ENCODE measurements at regions not wholly inside any gene's neighbourhood (a gene's known extent, or its start where the extent isn't known, plus 50 kb on each side); places are given as distances from the start of the nearest gene placed in this dataset.

DNA sequence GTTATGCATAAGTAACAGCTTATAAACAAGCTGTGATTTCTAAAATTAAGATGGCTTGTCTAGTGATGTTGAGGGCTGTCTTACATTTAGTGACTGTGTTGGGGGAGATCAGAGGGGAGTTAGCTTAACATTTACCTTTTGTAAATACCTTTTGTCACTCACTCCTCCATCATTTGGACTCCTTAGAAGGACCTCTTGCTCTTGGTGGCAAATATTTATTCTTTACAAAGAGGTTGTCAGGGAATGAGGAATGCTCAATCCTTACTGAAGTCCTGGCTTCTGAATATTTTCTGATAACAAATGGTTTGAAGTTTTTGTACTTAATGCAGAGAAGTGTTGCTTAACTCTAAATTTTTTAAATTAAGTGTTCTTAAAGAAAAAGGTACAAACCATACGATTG is 438.8 kb upstream of the FAM98A start:
- DNase-seq (ENCODE audit: extremely low read depth, low read depth) = no peak
- no peak overlapping the region for H3K4me3 ChIP-seq (replicated peaks; ENCODE audit: low read depth, low read length)
- TF ChIP-seq, protein P1, sequence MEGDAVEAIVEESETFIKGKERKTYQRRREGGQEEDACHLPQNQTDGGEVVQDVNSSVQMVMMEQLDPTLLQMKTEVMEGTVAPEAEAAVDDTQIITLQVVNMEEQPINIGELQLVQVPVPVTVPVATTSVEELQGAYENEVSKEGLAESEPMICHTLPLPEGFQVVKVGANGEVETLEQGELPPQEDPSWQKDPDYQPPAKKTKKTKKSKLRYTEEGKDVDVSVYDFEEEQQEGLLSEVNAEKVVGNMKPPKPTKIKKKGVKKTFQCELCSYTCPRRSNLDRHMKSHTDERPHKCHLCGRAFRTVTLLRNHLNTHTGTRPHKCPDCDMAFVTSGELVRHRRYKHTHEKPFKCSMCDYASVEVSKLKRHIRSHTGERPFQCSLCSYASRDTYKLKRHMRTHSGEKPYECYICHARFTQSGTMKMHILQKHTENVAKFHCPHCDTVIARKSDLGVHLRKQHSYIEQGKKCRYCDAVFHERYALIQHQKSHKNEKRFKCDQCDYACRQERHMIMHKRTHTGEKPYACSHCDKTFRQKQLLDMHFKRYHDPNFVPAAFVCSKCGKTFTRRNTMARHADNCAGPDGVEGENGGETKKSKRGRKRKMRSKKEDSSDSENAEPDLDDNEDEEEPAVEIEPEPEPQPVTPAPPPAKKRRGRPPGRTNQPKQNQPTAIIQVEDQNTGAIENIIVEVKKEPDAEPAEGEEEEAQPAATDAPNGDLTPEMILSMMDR (IDR thresholded peaks at IDR 0.05; ENCODE audit: low read depth, low read length, missing control alignments) = no peak

DNA sequence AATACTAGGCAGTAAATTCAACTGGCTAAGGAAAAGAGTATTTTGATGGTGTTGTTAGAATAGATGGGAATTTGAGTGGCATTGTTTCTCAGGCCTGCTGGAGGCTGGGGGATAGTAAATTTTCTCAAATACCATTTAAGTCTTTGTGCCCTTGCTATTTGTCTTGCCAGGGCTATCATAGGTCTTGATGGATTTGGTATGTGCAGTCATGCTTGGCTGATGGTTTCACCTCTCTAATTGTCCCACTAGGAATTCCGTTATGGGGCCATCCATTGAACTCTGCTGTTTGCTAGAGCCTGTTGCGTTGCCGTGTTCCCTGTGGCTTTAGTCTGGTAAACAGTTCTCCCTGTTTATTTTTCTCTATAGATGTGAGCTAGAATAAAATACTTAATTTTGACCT is 438.1 kb upstream of the FAM98A start:
- no peak overlapping the region for H3K4me3 ChIP-seq (replicated peaks; ENCODE audit: low read depth, low read length)
- TF ChIP-seq, protein P1 (IDR thresholded peaks at IDR 0.05; ENCODE audit: low read depth, low read length, missing control alignments) = no peak
- DNase-seq (ENCODE audit: extremely low read depth, low read depth) = no peak

DNA sequence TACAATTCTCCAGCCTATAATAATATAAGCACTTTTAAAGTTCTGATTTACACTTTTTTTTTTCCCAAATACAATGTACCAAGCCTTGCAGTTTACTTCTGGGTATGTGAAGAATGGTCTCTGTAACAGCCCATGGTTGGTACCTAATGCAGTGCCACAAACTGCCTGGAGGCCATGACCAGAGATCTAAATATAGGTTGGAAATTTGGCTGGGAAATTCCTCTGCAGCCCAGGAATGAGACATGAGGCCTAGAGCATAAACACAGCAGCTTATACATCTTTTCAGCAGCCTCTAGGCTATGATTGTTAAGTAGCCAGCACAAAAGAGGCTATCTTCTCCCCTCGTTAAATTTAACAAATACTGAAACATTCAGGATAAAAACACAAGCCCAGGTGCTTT is 432.0 kb upstream of the FAM98A start:
- TF ChIP-seq, protein P1 (IDR thresholded peaks at IDR 0.05; ENCODE audit: low read depth, low read length, missing control alignments) = no peak
- no peak overlapping the region for H3K4me3 ChIP-seq (replicated peaks; ENCODE audit: low read depth, low read length)
- DNase-seq (ENCODE audit: extremely low read depth, low read depth) = no peak

DNA sequence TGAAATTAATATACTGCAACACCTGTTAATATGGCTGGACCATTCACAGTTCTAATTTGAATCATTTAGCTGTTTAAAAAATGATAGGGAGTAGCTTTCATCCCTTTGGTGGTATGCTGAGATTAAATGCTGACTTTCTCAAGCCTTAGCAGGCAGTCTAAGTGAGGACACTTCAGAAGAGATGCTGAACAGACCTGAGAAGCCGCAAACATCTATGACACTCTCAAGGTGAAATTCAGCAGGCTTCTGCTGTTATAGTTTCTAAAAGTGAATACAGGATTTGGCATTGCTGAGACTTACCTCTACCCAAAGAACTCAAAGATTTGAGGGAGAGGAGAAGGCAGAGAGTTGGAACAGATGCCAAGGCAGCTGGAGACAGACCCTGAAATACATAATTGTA is 431.2 kb upstream of the FAM98A start:
- H3K4me3 ChIP-seq (replicated peaks; ENCODE audit: low read depth, low read length) = no peak overlapping the region
- DNase-seq (ENCODE audit: extremely low read depth, low read depth) = no peak
- TF ChIP-seq, protein P1 (IDR thresholded peaks at IDR 0.05; ENCODE audit: low read depth, low read length, missing control alignments) = no peak

DNA sequence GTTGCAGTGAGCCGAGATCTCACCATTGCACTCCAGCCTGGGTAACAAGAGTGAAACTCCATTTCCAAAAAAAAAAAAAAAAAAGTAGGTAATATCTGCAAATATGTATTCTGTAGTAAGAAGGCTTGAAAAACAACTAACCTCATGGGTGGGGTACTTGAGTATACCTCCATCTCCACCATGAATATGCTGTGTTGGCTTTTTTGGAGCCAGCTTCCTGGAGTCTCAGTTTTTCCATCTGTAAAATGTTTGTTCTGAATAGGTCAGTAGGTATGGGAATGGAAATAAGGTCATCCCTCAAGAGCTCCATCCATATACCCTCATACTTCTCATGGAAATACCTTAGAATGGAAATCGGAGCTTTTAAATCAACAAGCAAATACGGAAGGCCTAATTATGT is 430.0 kb upstream of the FAM98A start:
- DNase-seq (ENCODE audit: extremely low read depth, low read depth) = no peak
- TF ChIP-seq, protein P1 (IDR thresholded peaks at IDR 0.05; ENCODE audit: low read depth, low read length, missing control alignments) = no peak
- H3K4me3 ChIP-seq (replicated peaks; ENCODE audit: low read depth, low read length) = no peak overlapping the region

DNA sequence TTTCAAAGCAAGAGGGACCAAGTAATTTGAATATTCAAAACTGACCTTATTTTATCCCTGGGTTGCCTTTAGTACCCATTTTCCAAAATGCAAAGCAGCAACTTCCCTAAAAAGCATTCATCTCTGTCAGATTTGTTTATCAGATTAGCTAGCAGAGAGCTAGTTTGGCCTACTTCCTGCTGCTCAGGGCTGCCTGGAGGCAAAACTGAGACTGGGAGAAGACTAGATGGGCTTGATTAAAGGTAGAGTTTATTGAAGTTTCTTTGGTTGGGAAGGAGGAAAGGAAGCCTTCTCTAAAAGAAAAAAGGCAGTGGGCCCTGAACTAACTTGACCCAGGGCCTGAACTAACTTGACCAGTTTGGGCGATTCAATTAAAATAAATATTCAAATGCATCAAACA is 426.1 kb upstream of the FAM98A start:
- no peak for DNase-seq (ENCODE audit: extremely low read depth, low read depth)
- H3K4me3 ChIP-seq (replicated peaks; ENCODE audit: low read depth, low read length) = no peak overlapping the region
- TF ChIP-seq, protein P1 (IDR thresholded peaks at IDR 0.05; ENCODE audit: low read depth, low read length, missing control alignments) = no peak

DNA sequence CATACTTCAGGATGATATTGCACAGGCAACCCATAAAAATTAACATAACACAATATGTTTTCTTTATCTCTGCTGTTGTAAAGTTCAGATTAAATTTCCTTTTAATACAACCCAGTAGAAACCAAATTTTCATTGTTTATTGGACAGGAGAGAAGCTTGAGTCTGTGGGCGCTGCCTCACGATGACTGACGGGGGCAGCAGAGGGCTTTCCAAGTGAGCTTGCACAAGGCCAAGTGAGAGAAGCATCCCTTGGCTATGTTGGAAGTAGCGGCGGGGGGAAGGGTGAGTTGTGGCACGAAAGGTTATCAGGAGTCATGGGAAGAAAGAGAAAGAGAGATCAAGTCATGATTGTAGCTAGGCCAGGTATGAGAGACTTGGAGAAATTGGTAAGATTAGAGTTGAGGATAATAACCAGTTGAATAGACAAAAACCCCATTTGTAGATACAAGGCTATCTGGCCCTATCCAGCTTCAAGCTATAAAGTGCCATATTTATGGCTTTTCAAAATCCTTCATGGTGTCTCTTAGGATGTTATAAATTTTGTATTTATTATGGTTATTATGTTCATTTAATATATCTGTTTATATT is 413.7 kb upstream of the FAM98A start:
- peak; percentile 6 for DNase-seq (ENCODE audit: extremely low read depth, low read depth)
- TF ChIP-seq, protein P1 (IDR thresholded peaks at IDR 0.05; ENCODE audit: low read depth, low read length, missing control alignments) = peak; percentile 43
- H3K4me3 ChIP-seq (replicated peaks; ENCODE audit: low read depth, low read length) = no peak overlapping the region

Data from HFF-Myc (cell line).